Naive thymus-derived CD4-positive, alpha-beta T cell (primary cell): ENCODE measurements at regions not wholly inside any gene's neighbourhood (a gene's known extent, or its start where the extent isn't known, plus 50 kb on each side); places are given as distances from the start of the nearest gene placed in this dataset.
"Not testable (repeated sequence)": the region's sequence is repeated elsewhere in the genome, so short reads cannot be mapped to it uniquely, and the experiment has no call there.

Experiments used
- ATAC-seq: fragments of 150-1000 bp; cut with Tn5 transposase; 2 replicates; pipeline ENCODE4 v1.10.0; 2021; ENCODE audit warnings: mild to moderate bottlenecking, moderate library complexity
- CTCF ChIA-PET: fragments of 350-600 bp; sonication (Branson Sonifier 250); formaldehyde crosslinking; loops from one replicate; lab custom pipeline; 2021; ENCODE audit warnings: antibody characterized with exemption; lab: Charles Lee
- POLR2A ChIA-PET: fragments of 350-600 bp; sonication (Branson Sonifier 250); formaldehyde crosslinking; loops from one replicate; lab custom pipeline; 2021; ENCODE audit warnings: antibody characterized with exemption, inconsistent platforms; lab: Charles Lee
- DNase-seq, 9 donors: peaks; one replicate each; pipeline versions ENCODE4 v3.0.0 to v3.0.0-alpha.2; 2020 to 2022; ENCODE audit warnings: mixed read lengths in 1 of 9
- H3K27ac ChIP-seq: one replicate; pipeline ENCODE4 v1.7.0; 2013; ENCODE audit warnings: mild to moderate bottlenecking, low read depth, low read length, moderate library complexity
- H3K27me3 ChIP-seq, 2 donors: one replicate each; pipeline ENCODE4 v1.7.0; 2013; ENCODE audit warnings: low read length in 2 of 2, mild to moderate bottlenecking in 2 of 2, moderate library complexity in 2 of 2; ENCODE audit not compliant: control insufficient read depth in 2 of 2, insufficient read depth in 2 of 2
- H3K36me3 ChIP-seq, 3 experiments: 1 replicate in 2 of 3; 2 replicates in 1 of 3; pipeline ENCODE4 v1.7.0; 2013; ENCODE audit warnings: low read length in 3 of 3, mild to moderate bottlenecking in 3 of 3, moderate library complexity in 1 of 3; ENCODE audit not compliant: insufficient read depth in 3 of 3, control insufficient read depth in 2 of 3
- H3K4me1 ChIP-seq, 2 donors: one replicate each; pipeline ENCODE4 v1.7.0; 2013; ENCODE audit warnings: low read length in 2 of 2, mild to moderate bottlenecking in 2 of 2, moderate library complexity in 1 of 2; ENCODE audit not compliant: control insufficient read depth in 2 of 2, insufficient read depth in 2 of 2
- H3K4me3 ChIP-seq: 2 replicates; pipeline ENCODE4 v1.7.0; 2013; ENCODE audit warnings: mild to moderate bottlenecking, low read length
- H3K9me3 ChIP-seq, 3 experiments: 1 replicate in 2 of 3; 2 replicates in 1 of 3; pipeline ENCODE4 v1.7.0; 2013; ENCODE audit warnings: low read length in 3 of 3; ENCODE audit not compliant: control insufficient read depth in 2 of 3
- H3K27ac Mint-ChIP-seq, 9 donors: one replicate each; pipeline ENCODE4 v1.8.0; 2020 to 2022; ENCODE audit warnings: mixed read lengths in 9 of 9, mild to moderate bottlenecking in 8 of 9, moderate library complexity in 5 of 9, inconsistent platforms in 2 of 9
- H3K27me3 Mint-ChIP-seq, 5 donors: one replicate each; pipeline ENCODE4 v1.8.0; 2021 to 2022; ENCODE audit warnings: mixed read lengths in 5 of 5, mild to moderate bottlenecking in 1 of 5
- H3K36me3 Mint-ChIP-seq, 5 donors: one replicate each; pipeline ENCODE4 v1.8.0; 2020 to 2022; ENCODE audit warnings: mixed read lengths in 5 of 5, mild to moderate bottlenecking in 3 of 5, inconsistent platforms in 1 of 5
- H3K4me1 Mint-ChIP-seq, 7 donors: one replicate each; pipeline ENCODE4 v1.8.0; 2020 to 2022; ENCODE audit warnings: mixed read lengths in 7 of 7, mild to moderate bottlenecking in 3 of 7, inconsistent platforms in 1 of 7
- H3K4me3 Mint-ChIP-seq, 10 donors: one replicate each; pipeline ENCODE4 v1.8.0; 2020 to 2022; ENCODE audit warnings: mild to moderate bottlenecking in 10 of 10, mixed read lengths in 10 of 10, moderate library complexity in 6 of 10, inconsistent platforms in 2 of 10
- H3K9me3 Mint-ChIP-seq, 11 donors: one replicate each; pipeline ENCODE4 v1.8.0; 2020 to 2022; ENCODE audit warnings: mixed read lengths in 11 of 11, mild to moderate bottlenecking in 4 of 11, inconsistent platforms in 1 of 11, moderate library complexity in 1 of 11
- intact Hi-C, 2 donors: fragments of 100-400 bp; cut with micrococcal nuclease; formaldehyde crosslinking; loops; one replicate each; pipeline ENCODE4 v1.15.1; 2023

DNA sequence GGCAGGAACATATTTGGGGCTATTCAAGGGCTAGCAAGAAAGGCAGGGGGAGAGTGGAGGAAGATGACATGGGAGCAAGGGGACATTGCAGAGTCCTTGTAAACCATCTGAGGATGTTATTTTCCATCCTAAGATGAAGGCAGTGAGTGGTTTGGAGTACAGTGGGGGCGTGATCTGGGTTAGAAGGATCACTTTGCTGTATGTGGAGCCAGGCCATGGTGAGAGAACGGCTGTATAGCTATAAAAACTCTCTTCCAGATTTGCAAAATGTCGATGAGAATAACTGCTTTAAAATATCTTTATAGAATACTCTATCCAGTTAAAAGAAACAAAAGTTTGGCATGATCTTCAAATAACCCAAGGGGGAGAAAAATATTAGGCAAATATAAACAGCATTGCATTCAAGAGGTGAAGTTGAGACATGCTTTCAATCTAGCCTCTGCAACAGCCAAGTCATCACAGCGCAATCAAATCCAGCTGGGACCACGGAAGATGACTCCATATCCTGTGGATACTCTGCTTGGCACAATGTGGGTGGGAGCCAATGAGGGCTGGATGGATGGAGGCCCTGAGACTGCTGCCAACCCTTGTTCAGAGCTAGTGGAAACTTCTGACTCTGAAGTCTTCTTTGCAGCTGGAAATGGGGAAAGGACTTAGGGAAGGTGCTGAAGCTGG, 111.5 kb upstream of the BASP1 start:
- Histone ChIP-seq H3K27me3 (no peaks in the 10 kb centered on the region), H3K27ac (no peak overlapping the region)
- H3K9me3 Mint-ChIP-seq: no peaks in the 10 kb centered on the region

DNA sequence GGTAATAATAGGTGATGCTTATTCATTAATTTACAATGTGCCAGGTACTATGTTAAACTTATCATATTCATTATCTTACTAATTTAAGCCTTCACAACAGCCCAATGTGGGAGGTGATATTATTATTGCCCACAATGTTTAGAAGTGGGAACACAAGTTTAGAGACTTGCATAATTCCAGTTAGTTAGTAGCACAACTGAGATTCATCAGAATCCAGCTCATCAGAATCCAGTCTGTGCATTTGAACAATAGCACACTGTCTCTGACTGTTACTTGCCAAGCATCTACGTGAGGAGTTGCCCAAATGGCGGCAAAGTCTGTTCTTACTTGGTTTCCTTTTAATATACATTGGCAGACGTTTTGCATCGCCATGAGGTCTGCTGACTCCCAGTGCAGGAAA, 110.9 kb upstream of the BASP1 start:
- Mint-ChIP-seq H3K9me3 (no peaks in the 10 kb centered on the region), H3K4me1 (no peaks in the 10 kb centered on the region), H3K36me3 (no peaks in the 10 kb centered on the region), H3K27ac (no peak overlapping the region), H3K27me3 (peaks cover 0 to 12% (median 0%) of the 10 kb centered on the region in 5 donors), H3K4me3 (no peak overlapping the region)
- ATAC-seq (no peak), DNase-seq (no peak)
- Histone ChIP-seq H3K27ac (no peak overlapping the region), H3K36me3 (no peaks in the 10 kb centered on the region), H3K4me1 (no peaks in the 10 kb centered on the region), H3K9me3 (no peaks in the 10 kb centered on the region), H3K4me3 (no peak overlapping the region), H3K27me3 (no peaks in the 10 kb centered on the region)
- intact Hi-C loops: no loop called here
- ChIA-PET POLR2A (no interaction called here), CTCF (no interaction called here)

More for the DNA sequence above, 111.5 kb upstream of the BASP1 start:
- Mint-ChIP-seq H3K27me3 (peaks cover 0 to 12% (median 0%) of the 10 kb centered on the region in 5 donors), H3K36me3 (no peaks in the 10 kb centered on the region), H3K27ac (no peak overlapping the region), H3K4me3 (no peak overlapping the region), H3K4me1 (no peaks in the 10 kb centered on the region)
- ATAC-seq (no peak), DNase-seq (no peak)
- no peaks in the 10 kb centered on the region for H3K4me1 ChIP-seq
- no peaks in the 10 kb centered on the region for H3K36me3 ChIP-seq
- intact Hi-C loops: no loop called here
- no peak overlapping the region for H3K4me3 ChIP-seq
- no peaks in the 10 kb centered on the region for H3K9me3 ChIP-seq
- POLR2A ChIA-PET: no interaction called here
- CTCF ChIA-PET: no interaction called here

DNA sequence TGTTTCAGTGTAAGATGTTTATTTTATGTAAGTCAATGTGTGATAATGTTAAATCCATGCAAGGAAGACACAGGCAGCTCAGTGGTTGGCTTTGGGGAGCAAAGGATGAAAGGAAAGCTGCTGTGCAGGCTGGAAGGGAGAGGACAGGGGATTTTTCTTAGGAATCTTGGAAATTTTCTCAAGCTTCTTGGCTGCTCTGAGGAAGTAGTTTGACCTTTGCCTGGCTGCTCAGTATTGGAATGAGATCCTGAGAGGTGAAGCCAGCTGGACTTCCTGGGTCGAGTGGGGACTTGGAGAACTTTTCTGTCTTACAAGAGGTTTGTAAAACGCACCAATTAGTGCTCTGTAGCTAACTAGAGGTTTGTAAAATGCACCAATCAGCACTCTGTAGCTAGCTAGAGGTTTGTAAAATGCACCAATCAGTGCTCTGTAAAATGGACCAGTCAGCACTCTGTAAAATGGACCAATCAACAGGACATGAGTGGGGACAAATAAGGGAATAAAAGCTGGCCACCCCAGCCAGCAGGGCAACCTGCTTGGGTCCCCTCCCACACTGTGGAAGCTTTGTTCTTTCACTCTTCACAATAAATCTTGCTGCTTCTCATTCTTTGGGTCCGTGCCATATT, 105.2 kb upstream of the BASP1 start:
- not testable (repeated sequence) for H3K27ac Mint-ChIP-seq, DNase-seq

DNA sequence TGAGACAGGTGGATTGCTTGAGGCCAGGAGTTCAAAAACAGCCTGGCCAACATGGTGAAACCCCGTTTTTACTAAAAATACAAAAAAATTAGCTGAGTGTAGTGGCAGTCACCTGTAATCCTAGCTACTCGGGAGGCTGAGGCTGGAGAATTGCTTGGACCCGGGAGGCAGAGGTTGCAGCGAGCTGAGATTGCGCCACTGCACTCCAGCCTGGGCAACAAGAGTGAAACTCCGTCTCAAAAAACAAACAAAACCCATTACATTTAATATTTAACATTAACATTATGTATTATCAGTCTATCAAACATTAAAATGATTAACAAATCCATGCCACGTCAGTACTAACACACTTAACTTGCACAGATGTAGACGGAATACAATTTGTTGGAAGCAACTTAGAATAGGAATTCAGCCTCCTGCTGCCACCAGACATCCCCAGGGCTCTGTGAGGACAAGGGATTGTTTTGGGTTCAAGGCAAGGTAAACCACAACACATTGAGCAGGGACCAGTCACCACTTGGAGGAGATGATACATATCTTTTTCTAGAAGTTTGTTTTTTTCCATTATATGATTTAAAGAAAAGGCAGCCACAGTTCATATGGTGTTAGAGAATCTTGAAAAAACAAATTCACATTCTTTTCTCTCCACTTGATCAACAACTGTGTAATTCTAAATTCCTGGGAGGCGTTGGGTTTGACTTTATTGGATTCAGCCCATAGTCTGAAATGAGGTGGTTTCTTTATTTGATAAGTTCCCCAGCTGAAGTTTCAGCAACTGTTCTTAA, 104.1 kb upstream of the BASP1 start:
- H3K9me3 Mint-ChIP-seq: peaks cover 0 to 2% (median 0%) of the 10 kb centered on the region in 11 donors
- no peak overlapping the region for H3K4me3 Mint-ChIP-seq
- H3K27me3 Mint-ChIP-seq: peaks cover 0 to 14% (median 7%) of the 10 kb centered on the region in 5 donors
- Histone ChIP-seq H3K27me3 (no peaks in the 10 kb centered on the region), H3K4me3 (no peak overlapping the region), H3K36me3 (no peaks in the 10 kb centered on the region), H3K4me1 (no peaks in the 10 kb centered on the region), H3K27ac (no peak overlapping the region), H3K9me3 (no peaks in the 10 kb centered on the region)
- H3K27ac Mint-ChIP-seq: no peak overlapping the region
- intact Hi-C loops: no loop called here
- ATAC-seq (no peak), DNase-seq (no peak)
- ChIA-PET CTCF (no interaction called here), POLR2A (no interaction called here)
- no peaks in the 10 kb centered on the region for H3K36me3 Mint-ChIP-seq
- no peaks in the 10 kb centered on the region for H3K4me1 Mint-ChIP-seq

More for the DNA sequence above, 105.2 kb upstream of the BASP1 start:
- ATAC-seq, H3K36me3 ChIP-seq, H3K4me3 Mint-ChIP-seq, H3K4me3 ChIP-seq, H3K36me3 Mint-ChIP-seq, H3K9me3 Mint-ChIP-seq, H3K27me3 Mint-ChIP-seq, POLR2A ChIA-PET, H3K9me3 ChIP-seq, CTCF ChIA-PET, H3K27ac ChIP-seq, H3K4me1 Mint-ChIP-seq, H3K27me3 ChIP-seq, H3K4me1 ChIP-seq, intact Hi-C loops: not testable (repeated sequence)

DNA sequence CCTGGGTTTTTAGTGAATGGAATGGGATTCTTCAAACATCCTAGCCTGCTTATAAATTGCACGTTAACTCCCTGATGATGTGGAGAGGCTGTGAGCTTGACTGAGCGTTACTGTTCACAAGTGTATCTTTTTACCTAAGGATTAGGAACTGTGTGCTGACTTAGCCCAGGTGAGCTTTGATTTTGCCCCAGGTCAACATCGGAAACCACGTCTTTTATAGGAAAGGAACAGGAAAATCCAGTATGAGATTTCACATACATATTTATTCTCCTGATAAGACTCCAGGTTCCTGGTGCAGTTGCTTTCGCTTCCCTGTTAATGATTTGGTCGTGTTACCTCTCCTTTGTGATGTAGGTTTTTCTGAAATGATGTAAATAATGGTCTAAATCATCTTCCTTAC, 103.2 kb upstream of the BASP1 start:
- Histone ChIP-seq H3K27me3 (no peaks in the 10 kb centered on the region), H3K27ac (no peak overlapping the region), H3K9me3 (no peaks in the 10 kb centered on the region), H3K4me3 (no peak overlapping the region), H3K36me3 (no peaks in the 10 kb centered on the region), H3K4me1 (no peaks in the 10 kb centered on the region)
- ChIA-PET CTCF (no interaction called here), POLR2A (no interaction called here)
- Mint-ChIP-seq H3K9me3 (peaks cover 0 to 4% (median 0%) of the 10 kb centered on the region in 11 donors), H3K36me3 (no peaks in the 10 kb centered on the region), H3K4me1 (peaks cover 0 to 6% (median 0%) of the 10 kb centered on the region in 7 donors), H3K4me3 (no peak overlapping the region), H3K27ac (no peak overlapping the region), H3K27me3 (peaks cover 0 to 20% (median 8%) of the 10 kb centered on the region in 5 donors)
- no peak for DNase-seq
- ATAC-seq: no peak
- intact Hi-C loops: no loop called here

DNA sequence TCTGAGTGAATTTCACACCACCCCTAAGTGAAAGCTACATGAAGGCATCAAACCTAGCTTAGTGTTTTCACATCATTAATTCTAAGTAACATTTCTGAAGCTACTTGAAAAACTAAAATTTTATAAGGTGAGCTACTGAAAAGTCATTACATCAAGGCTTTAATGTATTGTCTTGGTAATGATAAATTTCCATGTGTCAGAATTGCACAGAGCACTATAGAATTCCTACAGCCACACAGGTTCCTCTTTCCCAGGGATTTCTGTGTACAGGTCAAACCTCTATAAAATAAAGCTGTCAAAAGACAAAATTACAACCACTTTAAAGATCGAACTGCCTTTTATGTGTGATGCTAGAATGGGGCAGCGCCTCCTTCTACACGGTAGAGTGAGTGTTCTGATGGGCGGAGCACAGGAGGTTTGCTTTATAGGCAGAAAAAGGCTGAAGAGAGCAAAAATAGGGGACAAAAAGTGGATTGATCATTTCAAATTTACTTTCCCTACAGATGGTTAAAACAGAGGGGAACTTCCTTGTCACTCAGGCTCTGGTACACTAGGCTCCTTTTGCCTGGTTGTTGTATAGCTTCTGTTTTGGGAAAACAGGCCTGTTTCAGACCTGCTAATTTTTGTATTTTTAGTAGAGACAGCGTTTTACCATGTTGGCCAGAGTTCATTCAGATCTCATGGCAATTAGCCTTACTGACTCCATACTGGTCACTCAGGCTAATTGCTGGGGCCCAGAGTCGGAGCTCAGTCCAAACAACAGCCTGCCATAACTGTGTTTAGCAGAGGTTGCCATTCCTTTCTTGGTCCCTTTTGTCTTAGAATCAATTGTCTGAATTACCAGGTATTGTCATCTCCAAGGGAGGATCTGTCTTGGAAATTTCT, 102.5 kb upstream of the BASP1 start:
- Histone ChIP-seq H3K4me1 (no peaks in the 10 kb centered on the region), H3K36me3 (no peaks in the 10 kb centered on the region), H3K27me3 (no peaks in the 10 kb centered on the region), H3K4me3 (no peak overlapping the region), H3K9me3 (no peaks in the 10 kb centered on the region), H3K27ac (no peak overlapping the region)
- H3K4me3 Mint-ChIP-seq: no peak overlapping the region
- peaks cover 0 to 6% (median 0%) of the 10 kb centered on the region in 7 donors for H3K4me1 Mint-ChIP-seq
- H3K36me3 Mint-ChIP-seq: no peaks in the 10 kb centered on the region
- no peak for DNase-seq
- no peak overlapping the region for H3K27ac Mint-ChIP-seq
- no peak for ATAC-seq
- CTCF ChIA-PET: no interaction called here
- H3K9me3 Mint-ChIP-seq: peaks cover 0 to 4% (median 0%) of the 10 kb centered on the region in 11 donors
- H3K27me3 Mint-ChIP-seq: peaks cover 0 to 20% (median 8%) of the 10 kb centered on the region in 5 donors
- POLR2A ChIA-PET: no interaction called here
- intact Hi-C loops: no loop called here
